ENCODE measurements at regions not wholly inside any gene's neighbourhood (a gene's known extent, or its start where the extent isn't known, plus 50 kb on each side); places are given as distances from the start of the nearest gene placed in this dataset.
"Not testable (repeated sequence)": the region's sequence is repeated elsewhere in the genome, so short reads cannot be mapped to it uniquely, and the experiment has no call there.

DNA sequence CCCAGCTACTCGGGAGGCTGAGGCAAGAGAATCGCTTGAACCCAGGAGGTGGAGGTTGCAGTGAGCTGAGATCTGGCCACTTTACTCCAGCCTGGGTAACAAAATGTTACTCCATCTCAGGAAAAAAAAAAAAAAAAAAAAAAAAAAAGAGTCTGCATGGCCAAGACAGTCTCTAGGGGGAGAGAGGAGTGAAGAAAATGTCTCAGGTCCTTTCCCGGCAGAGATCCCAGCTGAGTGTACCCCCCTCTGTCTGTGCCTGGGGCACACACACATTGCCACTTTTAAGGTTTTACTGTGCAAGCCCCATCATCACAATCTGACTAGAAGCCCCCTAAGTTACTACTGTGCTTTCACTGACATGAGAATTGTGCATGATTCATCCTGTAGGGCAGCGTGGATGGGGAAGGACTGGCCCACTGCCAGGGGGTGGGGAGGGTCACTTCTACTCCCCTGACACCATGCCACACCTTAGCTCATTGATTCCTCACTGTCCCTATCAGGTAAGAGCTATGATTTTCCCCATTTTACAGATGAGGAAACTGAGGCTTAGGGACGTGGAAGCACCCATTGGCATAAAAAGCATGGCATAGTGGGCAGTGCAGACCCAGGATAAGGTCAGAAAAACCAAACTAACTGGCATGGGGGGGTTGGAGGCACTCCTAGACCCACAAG is 102.3 kb upstream of the LARP1 start:
- intact Hi-C loops (cut with micrococcal nuclease; ENCODE audit: unreplicated experiment), result loop anchor here (5.0 kb wide), 1 partner anchor 349 kb away; no protein-coding TSS in a partner anchor
- peak; percentile 38 for DNase-seq
- Mint-ChIP-seq H3K9me3 (ENCODE audit: low read depth, unreplicated experiment) (no peaks in the 10 kb centered on the region), H3K4me3 (ENCODE audit: low read depth, unreplicated experiment) (no peak overlapping the region), H3K27me3 (ENCODE audit: unreplicated experiment) (no peaks in the 10 kb centered on the region), H3K36me3 (ENCODE audit: insufficient read depth, unreplicated experiment) (peaks cover under 1% of the 10 kb centered on the region), H3K27ac (ENCODE audit: unreplicated experiment) (no peak overlapping the region), H3K4me1 (ENCODE audit: low read depth, unreplicated experiment) (peaks cover 7% of the 10 kb centered on the region)
- BruUV-seq (replicated peaks), result no TSS peak
- TF ChIP-seq, protein P1, sequence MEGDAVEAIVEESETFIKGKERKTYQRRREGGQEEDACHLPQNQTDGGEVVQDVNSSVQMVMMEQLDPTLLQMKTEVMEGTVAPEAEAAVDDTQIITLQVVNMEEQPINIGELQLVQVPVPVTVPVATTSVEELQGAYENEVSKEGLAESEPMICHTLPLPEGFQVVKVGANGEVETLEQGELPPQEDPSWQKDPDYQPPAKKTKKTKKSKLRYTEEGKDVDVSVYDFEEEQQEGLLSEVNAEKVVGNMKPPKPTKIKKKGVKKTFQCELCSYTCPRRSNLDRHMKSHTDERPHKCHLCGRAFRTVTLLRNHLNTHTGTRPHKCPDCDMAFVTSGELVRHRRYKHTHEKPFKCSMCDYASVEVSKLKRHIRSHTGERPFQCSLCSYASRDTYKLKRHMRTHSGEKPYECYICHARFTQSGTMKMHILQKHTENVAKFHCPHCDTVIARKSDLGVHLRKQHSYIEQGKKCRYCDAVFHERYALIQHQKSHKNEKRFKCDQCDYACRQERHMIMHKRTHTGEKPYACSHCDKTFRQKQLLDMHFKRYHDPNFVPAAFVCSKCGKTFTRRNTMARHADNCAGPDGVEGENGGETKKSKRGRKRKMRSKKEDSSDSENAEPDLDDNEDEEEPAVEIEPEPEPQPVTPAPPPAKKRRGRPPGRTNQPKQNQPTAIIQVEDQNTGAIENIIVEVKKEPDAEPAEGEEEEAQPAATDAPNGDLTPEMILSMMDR (IDR thresholded peaks at IDR 0.05; ENCODE audit: unreplicated experiment), result no peak
- CTCF ChIA-PET, result interaction anchor here (0.6 to 1.7 kb wide), 4 partner anchors 100 to 304 kb away, joined by 3 to 12 read pairs (median 4); no protein-coding TSS in a partner anchor

DNA sequence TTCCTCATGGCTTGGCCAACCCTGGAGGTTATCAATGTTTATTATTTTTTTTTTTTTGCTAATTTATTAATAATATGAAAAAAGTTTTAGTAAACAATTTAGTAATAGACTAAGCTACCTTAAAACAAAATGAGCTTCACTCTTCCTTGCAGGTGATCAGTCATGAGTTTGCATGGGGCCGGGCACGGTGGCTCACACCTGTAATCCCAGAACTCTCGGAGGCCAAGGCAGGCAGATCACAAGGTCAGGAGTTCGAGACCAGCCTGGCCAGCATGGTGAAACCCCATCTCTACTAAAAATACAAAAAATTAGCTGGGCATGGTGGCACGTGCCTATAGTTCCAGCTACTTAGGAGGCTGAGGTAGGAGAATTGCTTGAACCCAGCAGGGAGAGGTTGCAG is 103.4 kb upstream of the LARP1 start:
- peaks cover 18% of the 10 kb centered on the region for H3K4me1 Mint-ChIP-seq (ENCODE audit: low read depth, unreplicated experiment)
- intact Hi-C loops (cut with micrococcal nuclease; ENCODE audit: unreplicated experiment), result loop anchor here (2.0 to 5.0 kb wide), 3 partner anchors 61 to 351 kb away; partner anchors contain the start of gene CNOT8
- H3K36me3 Mint-ChIP-seq (ENCODE audit: insufficient read depth, unreplicated experiment); H3K27me3 Mint-ChIP-seq (ENCODE audit: unreplicated experiment); H3K27ac Mint-ChIP-seq (ENCODE audit: unreplicated experiment); H3K4me3 Mint-ChIP-seq (ENCODE audit: low read depth, unreplicated experiment); H3K9me3 Mint-ChIP-seq (ENCODE audit: low read depth, unreplicated experiment); BruUV-seq (replicated peaks); DNase-seq: not testable (repeated sequence)
- CTCF ChIA-PET, result interaction anchor here (0.7 to 1.7 kb wide), 3 partner anchors 37 to 162 kb away, joined by 3 to 5 read pairs (median 3); no protein-coding TSS in a partner anchor

DNA sequence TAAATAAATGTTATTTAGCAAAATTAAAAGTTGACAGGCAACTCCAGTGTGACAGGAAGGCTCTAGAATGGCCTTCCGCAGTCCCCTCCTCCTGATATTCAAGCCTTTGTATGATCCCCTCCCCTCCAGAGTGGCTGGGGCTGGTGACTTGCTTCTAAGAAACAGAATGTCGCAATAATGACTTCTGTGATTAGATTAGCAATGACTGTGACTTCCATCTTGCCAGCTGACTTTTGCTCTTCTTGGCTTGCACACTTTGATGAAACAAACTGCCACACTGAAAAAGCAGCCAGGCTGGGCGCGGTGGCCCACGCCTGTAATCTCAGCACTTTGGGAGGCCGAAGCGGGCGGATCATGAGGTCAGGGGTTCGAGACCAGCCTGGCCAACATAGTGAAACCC is 106.5 kb upstream of the LARP1 start:
- Mint-ChIP-seq H3K4me1 (ENCODE audit: low read depth, unreplicated experiment) (peaks cover 17% of the 10 kb centered on the region), H3K9me3 (ENCODE audit: low read depth, unreplicated experiment) (peaks cover 2% of the 10 kb centered on the region), H3K4me3 (ENCODE audit: low read depth, unreplicated experiment) (no peak overlapping the region), H3K36me3 (ENCODE audit: insufficient read depth, unreplicated experiment) (peaks cover 9% of the 10 kb centered on the region), H3K27ac (ENCODE audit: unreplicated experiment) (no peak overlapping the region), H3K27me3 (ENCODE audit: unreplicated experiment) (peaks cover 4% of the 10 kb centered on the region)
- BruUV-seq (replicated peaks), result no TSS peak
- CTCF ChIA-PET, result interaction anchor here (0.7 kb wide), 2 partner anchors 134 to 219 kb away, joined by 3 to 4 read pairs; no protein-coding TSS in a partner anchor
- TF ChIP-seq, protein P1 (IDR thresholded peaks at IDR 0.05; ENCODE audit: unreplicated experiment), result no peak
- no peak for DNase-seq
- intact Hi-C loops (cut with micrococcal nuclease; ENCODE audit: unreplicated experiment), result no loop called here

DNA sequence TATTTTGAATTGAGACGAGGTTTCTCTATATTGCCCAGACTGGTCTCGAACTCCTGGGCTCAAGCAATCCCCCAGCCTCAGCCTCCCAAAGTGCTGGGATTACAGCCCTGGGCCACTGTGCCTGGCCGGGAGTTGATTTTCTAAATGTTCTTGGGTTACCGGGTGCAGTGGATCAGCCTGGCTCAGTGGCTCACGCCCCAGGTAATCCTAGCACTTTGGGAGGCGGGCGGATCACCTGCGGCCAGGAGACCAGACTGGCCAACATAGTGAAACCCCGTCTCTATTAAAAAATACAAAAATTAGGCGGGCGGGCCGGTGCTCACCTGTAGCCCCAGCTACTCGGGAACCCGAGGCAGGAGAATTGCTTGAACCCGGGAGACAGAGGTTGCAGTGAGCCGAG is 106.9 kb upstream of the LARP1 start:
- Mint-ChIP-seq H3K36me3 (ENCODE audit: insufficient read depth, unreplicated experiment) (peaks cover 9% of the 10 kb centered on the region), H3K27ac (ENCODE audit: unreplicated experiment) (no peak overlapping the region), H3K4me3 (ENCODE audit: low read depth, unreplicated experiment) (no peak overlapping the region), H3K9me3 (ENCODE audit: low read depth, unreplicated experiment) (peaks cover 7% of the 10 kb centered on the region), H3K4me1 (ENCODE audit: low read depth, unreplicated experiment) (peaks cover 17% of the 10 kb centered on the region), H3K27me3 (ENCODE audit: unreplicated experiment) (peaks cover 9% of the 10 kb centered on the region)
- intact Hi-C loops (cut with micrococcal nuclease; ENCODE audit: unreplicated experiment), result no loop called here
- TF ChIP-seq, protein P1 (IDR thresholded peaks at IDR 0.05; ENCODE audit: unreplicated experiment), result no peak
- CTCF ChIA-PET, result interaction anchor here (0.7 kb wide), 2 partner anchors 146 to 220 kb away, joined by 3 to 5 read pairs; no protein-coding TSS in a partner anchor
- DNase-seq, result no peak
- no TSS peak for BruUV-seq (replicated peaks)

DNA sequence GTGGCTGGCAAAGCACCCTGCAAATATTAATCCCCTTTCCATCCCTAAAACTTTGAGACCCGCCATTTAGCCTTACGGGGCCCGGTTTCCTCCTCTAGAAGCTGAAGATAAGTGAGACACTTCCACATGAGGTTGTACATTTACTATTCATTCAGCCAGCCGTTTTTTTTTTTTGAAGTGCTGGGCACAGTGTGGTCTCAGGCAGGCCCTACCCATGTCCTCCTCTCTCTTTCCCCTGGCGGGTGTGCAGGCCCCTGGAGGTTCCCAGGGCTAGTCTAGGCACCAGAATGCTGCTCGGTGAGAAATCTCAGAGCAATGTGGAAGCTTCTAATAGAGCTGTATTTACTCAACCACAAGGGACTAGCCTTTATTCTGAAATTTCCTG is 107.4 kb upstream of the LARP1 start:
- H3K27ac Mint-ChIP-seq (ENCODE audit: unreplicated experiment), result peak overlapping the region; percentile 49
- H3K36me3 Mint-ChIP-seq (ENCODE audit: insufficient read depth, unreplicated experiment), result peaks cover 9% of the 10 kb centered on the region
- peaks cover 10% of the 10 kb centered on the region for H3K9me3 Mint-ChIP-seq (ENCODE audit: low read depth, unreplicated experiment)
- TF ChIP-seq, protein P1 (IDR thresholded peaks at IDR 0.05; ENCODE audit: unreplicated experiment), result no peak
- CTCF ChIA-PET, result interaction anchor here (0.7 to 0.9 kb wide), 4 partner anchors 147 to 674 kb away, joined by 3 to 5 read pairs (median 3); no protein-coding TSS in a partner anchor
- DNase-seq, result no peak
- peak overlapping the region; percentile 77 for H3K4me3 Mint-ChIP-seq (ENCODE audit: low read depth, unreplicated experiment)
- intact Hi-C loops (cut with micrococcal nuclease; ENCODE audit: unreplicated experiment), result no loop called here
- peaks cover 17% of the 10 kb centered on the region for H3K4me1 Mint-ChIP-seq (ENCODE audit: low read depth, unreplicated experiment)
- BruUV-seq (replicated peaks), result no TSS peak
- H3K27me3 Mint-ChIP-seq (ENCODE audit: unreplicated experiment), result peaks cover 13% of the 10 kb centered on the region
